Heart right ventricle (tissue), 16 donors: ENCODE measurements at regions not wholly inside any gene's neighbourhood (a gene's known extent, or its start where the extent isn't known, plus 50 kb on each side); places are given as distances from the start of the nearest gene placed in this dataset.

Experiments
- ATAC-seq, 8 donors: fragments of 200-7000 bp; cut with Tn5 transposase; one replicate each; pipeline ENCODE4 v1.9.1; 2020; ENCODE audit warnings: mild to moderate bottlenecking in 8 of 8, moderate library complexity in 8 of 8, moderate number of reproducible peaks in 1 of 8
- DNase-seq, 2 donors: peaks; one replicate each; pipeline ENCODE4 v3.0.0-alpha.2; 2020
- H3K27ac ChIP-seq, 10 donors: fragments of 200-600 bp; sonication (generic) in 2 of 10; one replicate each; pipeline versions ENCODE4 v1.5.0 to v1.8.0; 2020 to 2022; ENCODE audit warnings: mild to moderate bottlenecking in 3 of 10
- H3K27me3 ChIP-seq, 7 donors: fragments of 200-600 bp; one replicate each; pipeline ENCODE4 v1.8.0; 2021 to 2022; ENCODE audit warnings: mild to moderate bottlenecking in 2 of 7
- H3K36me3 ChIP-seq, 9 donors: fragments of 200-600 bp; sonication (generic) in 1 of 9; one replicate each; pipeline versions ENCODE4 v1.5.0 to v1.8.0; 2020 to 2022; ENCODE audit warnings: mild to moderate bottlenecking in 2 of 9
- H3K4me1 ChIP-seq, 9 donors: fragments of 200-600 bp; sonication (generic) in 1 of 9; one replicate each; pipeline versions ENCODE4 v1.5.0 to v1.8.0; 2020 to 2022; ENCODE audit warnings: mild to moderate bottlenecking in 4 of 9
- H3K4me3 ChIP-seq, 10 donors: fragments of 200-600 bp; sonication (generic) in 2 of 10; one replicate each; pipeline versions ENCODE4 v1.5.0 to v1.8.0; 2020 to 2022; ENCODE audit warnings: mild to moderate bottlenecking in 7 of 10, moderate library complexity in 2 of 10
- H3K9me3 ChIP-seq, 11 donors: fragments of 200-600 bp in 10 of 11; sonication (generic) in 2 of 11; one replicate each; pipeline versions ENCODE4 v1.5.0 to v1.8.0; 2013 to 2022; ENCODE audit warnings: mild to moderate bottlenecking in 2 of 11, control low read depth in 1 of 11, moderate library complexity in 1 of 11
- WGBS, 2 donors: extraction: QIAGEN DNeasy Blood & Tissue Kit; methylation state at CpG; one replicate each; pipeline ENCODE4 v1.1.7; 2013; ENCODE audit warnings: inconsistent platforms in 1 of 2; 5-methylcytosine and 5-hydroxymethylcytosine counted together
- intact Hi-C, 10 donors: fragments of 100-400 bp; cut with DNase I; formaldehyde crosslinking; loops; one replicate each; pipeline versions ENCODE4 v1.11.1 to v1.14.2; 2022
- TF ChIP-seq, protein P1 (sequence below), 9 donors: fragments of 200-600 bp; sonication (generic) in 2 of 9; IDR thresholded peaks; one replicate each; pipeline versions ENCODE4 v1.5.0 to v1.8.0; 2021 to 2022; ENCODE audit warnings: antibody characterized with exemption in 9 of 9, mild to moderate bottlenecking in 5 of 9, moderate library complexity in 1 of 9
- donor health status: Arrhythmogenic right ventricular cardiomyopathy.
- donor health status: ischemic (EF 13 %, LVEDD 7.1; RV severe dilation, severe dysfunction).
- donor health status: healthy with polysubstance abuse.
- donor health status: DM: no; HTN: yes; CAD: no.
- donor health status: DM: no; HTN: no; CAD: no.
- donor health status: ischemic (EF 25% LVEDD 6.9; RV normal size, moderate dysfunction).
- donor health status: ischemic (EF 25% LVEDD 5.7; RV mildly dilated, moderate dysfunction).
- donor health status: healthy.
- donor health status: DM: yes; HTN: yes; CAD: no.
- donor health status: Ischemic cardiomyopathy.
- donor health status: ischemic (EF 35%, LVEDD 5.7; RV mildly dilated, moderate dysfunction).
- donor health status: nonischemic (EF 11% LVEDD 7.7; RV severe dilation, severe dysfunction).
- donor health status: DM: yes; HTN: yes; CAD: no.
- donor health status: PGD.
- donor health status: ischemic (EF 29% LVEDD 5.4; RV normal size, mild dysfunction).
- donor health status: nonischemic (EF 23%, LVEDD 6.1; RV moderate dilation, normal function).

DNA sequence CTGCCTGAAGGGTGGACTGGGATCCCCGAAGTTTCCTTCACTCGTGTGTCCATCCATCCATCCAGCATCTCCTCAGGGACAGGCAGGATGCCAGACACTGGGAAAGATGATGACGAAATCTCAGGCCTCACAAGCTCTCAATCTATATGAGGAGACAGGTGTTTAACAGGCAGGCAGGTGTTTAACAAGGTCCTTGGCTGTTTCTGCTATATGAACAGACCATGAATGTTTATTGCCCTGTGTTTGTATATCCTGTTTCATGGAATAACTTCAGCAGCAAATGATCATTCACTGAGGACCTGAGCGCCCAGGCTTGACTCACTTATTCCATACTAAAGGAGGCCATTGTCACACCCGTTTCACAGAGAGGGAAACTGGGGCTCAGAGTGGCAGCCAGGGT, 685.8 kb upstream of the HS6ST1 start:
- TF ChIP-seq, protein P1, sequence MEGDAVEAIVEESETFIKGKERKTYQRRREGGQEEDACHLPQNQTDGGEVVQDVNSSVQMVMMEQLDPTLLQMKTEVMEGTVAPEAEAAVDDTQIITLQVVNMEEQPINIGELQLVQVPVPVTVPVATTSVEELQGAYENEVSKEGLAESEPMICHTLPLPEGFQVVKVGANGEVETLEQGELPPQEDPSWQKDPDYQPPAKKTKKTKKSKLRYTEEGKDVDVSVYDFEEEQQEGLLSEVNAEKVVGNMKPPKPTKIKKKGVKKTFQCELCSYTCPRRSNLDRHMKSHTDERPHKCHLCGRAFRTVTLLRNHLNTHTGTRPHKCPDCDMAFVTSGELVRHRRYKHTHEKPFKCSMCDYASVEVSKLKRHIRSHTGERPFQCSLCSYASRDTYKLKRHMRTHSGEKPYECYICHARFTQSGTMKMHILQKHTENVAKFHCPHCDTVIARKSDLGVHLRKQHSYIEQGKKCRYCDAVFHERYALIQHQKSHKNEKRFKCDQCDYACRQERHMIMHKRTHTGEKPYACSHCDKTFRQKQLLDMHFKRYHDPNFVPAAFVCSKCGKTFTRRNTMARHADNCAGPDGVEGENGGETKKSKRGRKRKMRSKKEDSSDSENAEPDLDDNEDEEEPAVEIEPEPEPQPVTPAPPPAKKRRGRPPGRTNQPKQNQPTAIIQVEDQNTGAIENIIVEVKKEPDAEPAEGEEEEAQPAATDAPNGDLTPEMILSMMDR (IDR thresholded peaks at IDR 0.05) = no peak
- H3K4me3 ChIP-seq = no peak overlapping the region

DNA sequence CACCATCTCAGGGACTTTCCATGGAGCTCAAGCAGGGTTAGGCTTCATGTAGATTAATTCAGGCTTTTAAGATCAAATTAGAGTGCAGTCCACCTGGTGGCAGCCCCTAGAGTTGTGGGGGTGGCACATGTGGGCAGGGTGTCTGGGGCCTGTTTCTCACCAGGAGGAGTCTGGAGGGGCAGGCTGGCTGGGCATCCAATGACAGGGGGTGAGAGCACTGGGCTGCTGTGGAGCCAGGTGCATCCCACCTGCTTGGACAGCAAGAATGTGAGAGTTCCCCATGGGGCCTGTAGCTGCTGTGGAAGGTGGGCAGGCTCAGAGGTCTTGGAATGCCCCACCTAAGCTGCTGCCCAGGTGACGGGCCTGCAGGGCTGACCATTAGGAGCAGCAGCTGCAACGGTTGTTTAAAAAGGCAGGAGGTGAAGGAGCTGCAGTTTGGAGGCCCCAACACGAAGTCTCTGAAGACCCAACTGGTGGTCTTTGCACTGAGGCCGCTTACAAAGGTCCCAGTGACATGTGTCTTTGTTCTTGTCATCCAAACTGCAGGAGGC, 686.3 kb upstream of the HS6ST1 start:
- no peak overlapping the region for H3K27ac ChIP-seq
- TF ChIP-seq, protein P1 (IDR thresholded peaks at IDR 0.05) = no peak
- H3K4me3 ChIP-seq = no peak overlapping the region
- WGBS, 2 donors = 82 to 91% methylated on average over 4 of the region's 4 CpGs
- no peaks in the 10 kb centered on the region for H3K9me3 ChIP-seq
- DNase-seq (no peak), ATAC-seq (no peak)
- peaks cover 0 to 6% (median 0%) of the 10 kb centered on the region in 7 donors for H3K27me3 ChIP-seq
- intact Hi-C loops = no loop called here
- no peaks in the 10 kb centered on the region for H3K36me3 ChIP-seq
- no peaks in the 10 kb centered on the region for H3K4me1 ChIP-seq

More for the DNA sequence above, 685.8 kb upstream of the HS6ST1 start:
- Histone ChIP-seq H3K4me1 (no peaks in the 10 kb centered on the region), H3K27ac (no peak overlapping the region), H3K27me3 (peaks cover 0 to 6% (median 0%) of the 10 kb centered on the region in 7 donors), H3K9me3 (no peaks in the 10 kb centered on the region), H3K36me3 (no peaks in the 10 kb centered on the region)
- ATAC-seq = no peak
- intact Hi-C loops = no loop called here
- DNase-seq = no peak
- WGBS, 2 donors = 78 to 83% methylated on average over 5 of the region's 5 CpGs

DNA sequence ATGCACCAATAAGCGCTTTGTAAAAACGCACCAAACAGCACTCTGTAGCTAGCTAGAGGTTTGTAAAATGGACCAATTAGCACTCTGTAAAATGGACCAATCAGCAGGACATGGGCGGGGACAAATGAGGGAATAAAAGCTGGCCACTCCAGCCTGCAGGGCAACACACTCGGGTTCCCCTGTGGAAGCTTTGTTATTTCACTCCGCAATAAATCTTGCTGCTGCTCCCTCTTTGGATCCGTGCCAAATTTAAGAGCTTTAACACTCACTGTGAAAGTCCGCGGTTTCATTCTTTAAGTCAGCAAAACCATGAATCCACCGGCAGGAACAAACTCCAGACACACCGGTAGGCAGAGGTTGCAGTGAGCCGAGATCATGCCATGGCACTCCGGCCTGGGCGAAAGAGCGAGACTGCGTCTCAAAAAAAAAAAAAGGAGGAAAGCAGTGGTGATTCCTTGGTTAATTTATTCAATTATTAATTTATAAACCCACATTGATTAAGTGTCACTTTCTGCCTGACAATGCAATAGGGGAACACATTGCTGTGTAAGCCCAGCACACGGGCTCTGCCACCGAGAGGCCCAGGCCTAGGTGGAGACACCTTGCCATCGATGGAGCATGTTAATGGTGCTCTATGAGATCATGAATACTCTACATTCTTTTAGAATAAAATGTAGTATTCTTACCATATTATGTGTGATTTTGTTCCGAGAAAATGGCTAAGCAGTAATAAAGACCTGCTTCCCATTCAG, 687.6 kb upstream of the HS6ST1 start:
- TF ChIP-seq, protein P1 (IDR thresholded peaks at IDR 0.05) = no peak
- 78 to 86% methylated on average over 19 of the region's 19 CpGs for WGBS, 2 donors
- no peaks in the 10 kb centered on the region for H3K36me3 ChIP-seq
- DNase-seq (no peak), ATAC-seq (no peak)
- H3K27me3 ChIP-seq = peaks cover 0 to 9% (median 0%) of the 10 kb centered on the region in 7 donors
- no peaks in the 10 kb centered on the region for H3K4me1 ChIP-seq
- H3K27ac ChIP-seq = no peak overlapping the region
- H3K9me3 ChIP-seq = no peaks in the 10 kb centered on the region
- no peak overlapping the region for H3K4me3 ChIP-seq
- intact Hi-C loops = no loop called here

DNA sequence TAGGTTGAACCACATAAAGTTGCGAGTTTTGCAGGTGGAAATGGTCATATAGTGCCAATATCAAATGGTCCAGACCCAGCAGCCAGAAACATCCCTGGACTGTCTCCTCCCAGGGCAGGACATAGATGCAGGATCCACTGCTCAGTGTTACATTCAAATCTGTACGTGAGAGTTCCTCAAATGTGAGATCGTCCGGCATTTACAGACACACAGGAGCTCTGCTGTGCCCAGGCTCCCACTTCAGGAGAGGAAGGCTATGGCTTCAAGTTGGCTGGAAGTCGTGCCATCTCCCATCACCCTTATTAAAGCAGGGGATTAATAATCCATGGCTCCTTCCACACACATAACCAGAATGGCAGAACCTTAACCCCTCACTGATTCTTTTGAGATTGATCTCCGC, 688.2 kb upstream of the HS6ST1 start:
- Histone ChIP-seq H3K27ac (no peak overlapping the region), H3K27me3 (peaks cover 0 to 10% (median 0%) of the 10 kb centered on the region in 7 donors), H3K4me1 (no peaks in the 10 kb centered on the region), H3K4me3 (no peak overlapping the region), H3K9me3 (no peaks in the 10 kb centered on the region), H3K36me3 (no peaks in the 10 kb centered on the region)
- DNase-seq (no peak), ATAC-seq (no peak)
- intact Hi-C loops = no loop called here
- 92 to 93% methylated on average over 6 of the region's 6 CpGs for WGBS, 2 donors
- TF ChIP-seq, protein P1 (IDR thresholded peaks at IDR 0.05) = no peak
